ENCODE measurements at regions not wholly inside any gene's neighbourhood (a gene's known extent, or its start where the extent isn't known, plus 50 kb on each side); places are given as distances from the start of the nearest gene placed in this dataset.

GRCh38 chr4:100790836-100791615 lies 273.2 kb upstream of the EMCN start:
- Histone ChIP-seq H3K9ac (ENCODE audit: extremely low read depth, insufficient read length, low read length) (no peak overlapping the region), H3T11ph (ENCODE audit: low read length) (no peak overlapping the region), H3K27me3 (ENCODE audit: insufficient read depth, low read length) (no peaks in the 10 kb centered on the region), H3K4me2 (ENCODE audit: insufficient read depth, insufficient read length, low read length) (no peak overlapping the region), H4K8ac (replicated peaks; ENCODE audit: insufficient read length, low read depth, low read length) (no peak overlapping the region), H3K4me1 (ENCODE audit: insufficient read depth, low read length) (peaks cover 3% of the 10 kb centered on the region; the same call in 1 of the 2 replicates), H4K5ac (ENCODE audit: insufficient read length, low read depth, low read length) (no peak overlapping the region), H2AFZ (ENCODE audit: low read length) (no peak overlapping the region), H3K79me2 (ENCODE audit: insufficient read depth, low read length) (no peaks in the 10 kb centered on the region), H3K79me1 (ENCODE audit: insufficient read depth, low read depth, low read length, poor library complexity, severe bottlenecking) (no peaks in the 10 kb centered on the region), H2BK20ac (ENCODE audit: low read depth, low read length, poor library complexity, severe bottlenecking) (no peak overlapping the region), H2BK120ac (ENCODE audit: low read depth, low read length, poor library complexity, severe bottlenecking) (no peak overlapping the region), H2BK12ac (ENCODE audit: insufficient read length, low read depth, low read length) (no peak overlapping the region), H3K23ac (ENCODE audit: insufficient read length, low read depth, low read length) (no peak overlapping the region), H3K4ac (ENCODE audit: low read depth, low read length) (no peak overlapping the region), H3K18ac (ENCODE audit: insufficient read length, low read depth, low read length) (no peak overlapping the region), H4K91ac (ENCODE audit: insufficient read length, low read depth, low read length) (no peak overlapping the region), H3K56ac (ENCODE audit: insufficient read length, low read depth, low read length) (no peak overlapping the region), H3K9me3 (ENCODE audit: control insufficient read depth, low read depth, low read length) (no peaks in the 10 kb centered on the region), H3K14ac (ENCODE audit: insufficient read depth, low read length) (no peak overlapping the region), H2BK15ac (ENCODE audit: low read depth, low read length) (no peak overlapping the region), H3K27ac (ENCODE audit: insufficient read length, low read depth, low read length) (no peak overlapping the region), H2AK5ac (ENCODE audit: insufficient read length, low read length) (no peak overlapping the region), H3K23me2 (ENCODE audit: insufficient read length, low read depth, low read length, poor library complexity, severe bottlenecking) (no peaks in the 10 kb centered on the region), H4K20me1 (ENCODE audit: control insufficient read depth, insufficient read depth, insufficient read length) (no peaks in the 10 kb centered on the region), H2BK5ac (ENCODE audit: insufficient read length, low read length) (no peak overlapping the region)
- WGBS (ENCODE audit: extremely low coverage, insufficient read length, low lambda C conversion rate): no CpG with 5 or more reads among the region's 9 CpGs
- Mint-ChIP-seq H3K4me1 (peaks cover 21 to 26% of the 10 kb centered on the region in 2 experiments), H3K36me3 (ENCODE audit: insufficient read depth in 1 of 3, low read depth in 3 of 3) (no peaks in the 10 kb centered on the region), H3K9me3 (no peaks in the 10 kb centered on the region), H3K27ac (peak overlapping the region in 1 of 3 experiments; percentile 44; a peak in 1 of 7 replicates), H3K4me3 (no peak overlapping the region), H3K27me3 (ENCODE audit: low read depth) (no peaks in the 10 kb centered on the region)
- no peak for DNase-seq
- no peak for TF ChIP-seq CTCF (conservative IDR thresholded peaks at IDR 0.05)

Data from H9 (cell line).